HG03139 (cell line): ENCODE measurements at regions not wholly inside any gene's neighbourhood (a gene's known extent, or its start where the extent isn't known, plus 50 kb on each side); places are given as distances from the start of the nearest gene placed in this dataset.

Experiments
- ATAC-seq: cut with Tn5 transposase; IDR thresholded peaks from one replicate; pipeline ENCODE4 v1.9.1; 2021; ENCODE audit not compliant: unreplicated experiment

- ATAC-seq, result no peak
Observed at GRCh38 chr17:73750975-73751374, 106.7 kb upstream of the SDK2 start.

- ATAC-seq, result no peak
Observed at GRCh38 chr17:73753751-73754496, 109.7 kb upstream of the SDK2 start.

GRCh38 chr17:73754886-73755400, 110.7 kb upstream of the SDK2 start:
- no peak for ATAC-seq

DNA sequence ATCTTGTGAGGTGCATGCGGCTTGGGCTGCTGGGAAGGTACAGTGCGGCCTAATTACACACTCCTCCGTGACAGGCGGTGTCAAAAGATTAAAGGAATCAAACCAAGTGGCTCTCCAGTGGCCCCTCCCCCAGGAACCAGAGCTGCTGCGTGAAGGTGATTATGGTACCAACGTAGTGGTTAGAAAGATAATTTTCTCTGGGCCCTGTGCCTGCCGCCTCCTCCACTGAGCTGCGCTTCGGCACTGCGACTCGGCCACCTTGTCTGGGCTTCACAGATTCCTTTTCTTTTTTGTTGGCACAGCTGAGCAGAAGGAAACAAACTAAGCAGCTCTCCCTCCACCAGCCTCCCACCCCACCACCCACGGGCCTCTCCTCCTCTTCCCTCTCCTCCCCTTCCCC, 113.2 kb upstream of the SDK2 start:
- ATAC-seq, result no peak

DNA sequence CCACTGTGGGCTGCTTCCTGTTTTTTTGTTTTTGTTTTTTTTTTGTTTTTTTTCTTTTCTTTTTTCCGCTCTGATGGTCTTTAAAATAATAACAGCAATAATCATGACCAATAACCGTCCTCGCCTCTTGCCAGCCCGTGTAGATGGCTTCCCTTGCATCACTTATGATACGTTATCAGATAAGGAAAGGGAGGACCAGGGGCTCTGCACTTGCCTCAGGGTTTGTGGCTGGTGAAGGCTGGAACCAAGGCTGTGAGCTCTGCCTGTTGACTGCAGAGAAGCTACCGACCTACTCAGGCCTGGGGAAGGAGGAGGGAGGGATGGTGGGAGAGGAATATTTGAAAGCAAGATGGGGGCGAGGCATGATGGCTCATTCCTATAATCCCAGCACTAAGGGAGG, 114.0 kb upstream of the SDK2 start:
- ATAC-seq, result no peak

DNA sequence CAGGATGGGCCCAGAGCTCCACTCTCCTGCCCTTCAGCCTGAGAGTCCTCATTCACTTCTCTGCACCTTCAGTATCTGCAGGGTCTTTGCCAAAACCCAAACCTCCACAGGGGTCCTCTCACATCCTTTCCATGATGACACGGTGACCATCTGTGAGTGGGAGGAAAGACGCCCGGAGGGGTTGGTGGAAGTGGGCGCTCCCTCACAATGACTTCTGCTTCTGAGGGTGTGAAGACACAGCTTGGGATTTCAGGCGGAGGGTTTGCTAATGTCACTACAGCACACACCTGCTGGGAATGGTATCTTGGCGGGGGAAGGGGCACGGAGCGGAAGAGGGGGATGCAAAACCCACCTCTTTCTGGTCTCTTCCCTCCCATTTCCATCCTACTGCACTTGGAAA, 115.1 kb upstream of the SDK2 start:
- no peak for ATAC-seq

- ATAC-seq, result no peak
Observed at GRCh38 chr17:73759734-73760438, 115.6 kb upstream of the SDK2 start.

- no peak for ATAC-seq
Observed at GRCh38 chr17:73760439-73760758, 116.2 kb upstream of the SDK2 start.

- no peak for ATAC-seq
Observed at GRCh38 chr17:73765824-73766563, 121.7 kb upstream of the SDK2 start.

GRCh38 chr17:73767696-73768095, 123.5 kb upstream of the SDK2 start:
- no peak for ATAC-seq

GRCh38 chr17:73768691-73769090, 124.4 kb upstream of the SDK2 start:
- ATAC-seq, result no peak

DNA sequence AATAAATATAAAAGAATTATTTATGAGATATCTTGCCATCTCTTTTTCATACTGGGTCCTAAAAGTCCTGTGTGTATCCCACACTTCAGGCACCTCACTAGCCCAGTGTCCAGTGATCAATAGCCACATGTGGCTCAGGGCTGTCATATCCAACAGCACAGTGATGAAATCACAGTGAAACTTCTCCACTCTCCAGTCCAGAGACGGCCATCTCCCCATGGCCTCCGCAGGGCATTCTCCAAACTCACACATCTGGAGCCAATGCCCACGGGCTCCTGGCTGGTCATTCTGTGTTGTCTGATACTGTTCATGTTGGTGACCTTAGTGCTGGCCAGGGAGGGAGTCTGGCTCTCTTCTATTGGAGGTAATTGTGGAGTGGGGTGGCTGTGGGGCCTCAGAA, 125.2 kb upstream of the SDK2 start:
- ATAC-seq, result no peak

GRCh38 chr17:73770115-73770848, 126.0 kb upstream of the SDK2 start:
- no peak for ATAC-seq

DNA sequence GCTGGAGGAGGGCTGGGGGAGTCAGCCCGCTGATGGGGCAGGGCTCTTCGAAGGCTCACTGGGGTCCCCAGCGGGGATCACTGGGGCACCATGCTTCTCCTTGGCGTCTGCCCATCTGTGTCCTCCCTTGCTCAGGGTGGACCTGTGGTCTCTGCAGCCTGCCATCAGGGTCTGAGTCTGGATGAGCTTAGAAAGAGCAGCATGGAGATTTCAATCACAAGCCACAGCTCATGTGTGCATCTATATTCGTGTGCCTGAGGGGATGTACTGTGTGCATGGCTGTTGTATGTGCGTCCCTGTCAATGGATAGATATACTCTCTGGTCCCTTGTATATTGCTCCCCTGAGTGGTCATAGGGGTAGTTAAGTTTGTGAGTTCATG, 126.6 kb upstream of the SDK2 start:
- no peak for ATAC-seq

DNA sequence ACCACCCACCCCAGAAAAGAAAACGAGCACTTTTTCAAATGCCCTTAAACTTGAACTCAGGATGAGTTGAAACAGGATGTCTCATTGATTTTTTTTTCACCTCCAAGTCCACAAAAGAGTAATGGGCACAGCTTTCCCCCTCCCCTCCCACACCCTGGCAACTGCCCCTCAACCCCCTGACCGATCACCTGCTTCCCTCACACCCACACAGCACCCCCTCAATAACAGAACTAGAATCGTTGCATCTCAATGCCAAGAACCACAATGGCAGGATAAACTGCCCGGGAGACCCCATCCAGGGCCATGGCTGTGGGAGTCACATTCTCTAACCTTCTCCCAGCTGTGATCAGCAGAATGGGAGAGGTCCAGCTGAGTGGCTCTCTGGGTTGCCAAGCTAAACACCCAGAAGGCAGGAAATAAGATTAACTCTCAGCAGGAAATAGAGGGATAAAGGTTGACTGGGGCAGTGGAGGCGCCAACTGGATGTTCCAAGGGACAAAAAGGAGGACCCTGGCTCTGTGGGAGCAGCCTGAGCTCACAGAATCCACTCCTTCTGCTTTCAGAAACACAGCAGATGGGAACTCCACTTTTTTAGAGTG, 128.0 kb upstream of the SDK2 start:
- no peak for ATAC-seq

- ATAC-seq, result no peak
Observed at GRCh38 chr17:73773702-73774101, 129.5 kb upstream of the SDK2 start.

DNA sequence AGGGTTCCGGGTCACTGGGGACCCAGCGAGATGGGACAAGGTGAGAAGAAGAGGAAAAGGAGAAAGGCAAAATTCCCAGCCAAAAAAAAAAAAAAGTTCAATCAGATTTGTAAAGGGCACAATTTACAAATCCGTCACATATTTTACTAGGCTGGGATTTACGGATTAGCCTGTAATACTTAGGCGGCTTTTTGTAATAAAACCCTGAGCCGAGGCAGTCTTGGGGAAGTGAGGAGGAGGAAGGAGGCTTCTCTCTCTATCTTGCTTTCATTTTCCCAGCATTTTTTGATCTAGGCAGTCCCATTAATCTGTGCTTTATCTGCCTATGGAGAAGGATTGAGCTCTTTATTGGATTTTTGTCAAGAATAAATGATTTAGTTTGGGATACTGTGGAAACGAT, 130.6 kb upstream of the SDK2 start:
- ATAC-seq, result no peak

GRCh38 chr17:73776351-73777130, 132.3 kb upstream of the SDK2 start:
- no peak for ATAC-seq

DNA sequence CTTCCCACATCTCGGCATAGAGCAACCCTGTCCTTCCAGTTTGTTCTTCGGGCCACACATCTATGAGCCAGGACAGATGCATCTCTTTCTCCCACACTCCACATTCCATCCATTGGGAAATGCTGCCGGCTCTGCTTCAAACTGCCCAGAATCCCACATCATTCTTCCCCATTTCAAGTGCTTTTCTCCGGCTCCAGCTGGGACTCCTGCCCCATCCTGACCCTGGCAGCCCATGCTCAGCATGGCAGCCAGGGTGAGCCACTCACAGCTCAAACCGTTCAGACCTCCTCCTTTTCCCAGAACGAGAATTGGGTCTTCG, 132.8 kb upstream of the SDK2 start:
- no peak for ATAC-seq

- no peak for ATAC-seq
Observed at GRCh38 chr17:73782231-73782630, 138.0 kb upstream of the SDK2 start.
